ENCODE measurements at regions not wholly inside any gene's neighbourhood (a gene's known extent, or its start where the extent isn't known, plus 50 kb on each side); places are given as distances from the start of the nearest gene placed in this dataset.

DNA sequence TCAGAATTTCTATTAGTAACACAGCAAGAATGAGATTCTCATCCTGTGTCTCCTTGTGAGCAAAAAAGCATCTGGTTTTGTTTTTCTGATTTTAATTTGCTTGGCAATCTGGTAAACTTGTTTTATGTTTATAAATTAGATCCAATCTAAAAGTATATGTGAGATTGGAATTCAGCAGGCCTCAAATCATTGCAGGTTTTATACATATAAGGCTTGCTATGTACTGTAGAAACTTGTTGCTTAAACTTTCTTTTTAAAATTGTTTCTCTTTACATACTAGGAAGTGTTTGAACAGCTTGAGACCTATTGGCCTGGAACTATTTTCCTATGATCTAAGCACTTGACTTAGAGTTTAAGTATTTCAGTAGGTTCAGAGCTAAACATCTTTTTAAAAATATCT is 1037.8 kb downstream of the NR2F1-AS1 start:
- TF ChIP-seq, protein P1, sequence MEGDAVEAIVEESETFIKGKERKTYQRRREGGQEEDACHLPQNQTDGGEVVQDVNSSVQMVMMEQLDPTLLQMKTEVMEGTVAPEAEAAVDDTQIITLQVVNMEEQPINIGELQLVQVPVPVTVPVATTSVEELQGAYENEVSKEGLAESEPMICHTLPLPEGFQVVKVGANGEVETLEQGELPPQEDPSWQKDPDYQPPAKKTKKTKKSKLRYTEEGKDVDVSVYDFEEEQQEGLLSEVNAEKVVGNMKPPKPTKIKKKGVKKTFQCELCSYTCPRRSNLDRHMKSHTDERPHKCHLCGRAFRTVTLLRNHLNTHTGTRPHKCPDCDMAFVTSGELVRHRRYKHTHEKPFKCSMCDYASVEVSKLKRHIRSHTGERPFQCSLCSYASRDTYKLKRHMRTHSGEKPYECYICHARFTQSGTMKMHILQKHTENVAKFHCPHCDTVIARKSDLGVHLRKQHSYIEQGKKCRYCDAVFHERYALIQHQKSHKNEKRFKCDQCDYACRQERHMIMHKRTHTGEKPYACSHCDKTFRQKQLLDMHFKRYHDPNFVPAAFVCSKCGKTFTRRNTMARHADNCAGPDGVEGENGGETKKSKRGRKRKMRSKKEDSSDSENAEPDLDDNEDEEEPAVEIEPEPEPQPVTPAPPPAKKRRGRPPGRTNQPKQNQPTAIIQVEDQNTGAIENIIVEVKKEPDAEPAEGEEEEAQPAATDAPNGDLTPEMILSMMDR (IDR thresholded peaks at IDR 0.05): no peak
- TF ChIP-seq EZH2 (IDR thresholded peaks at IDR 0.05; ENCODE audit: borderline replicate concordance, insufficient read depth, low read depth, low read length, poor library complexity, severe bottlenecking): no peak

Measured in B cell (primary cell).